Upper lobe of right lung (tissue), 1 donor: ENCODE measurements at regions not wholly inside any gene's neighbourhood (a gene's known extent, or its start where the extent isn't known, plus 50 kb on each side); places are given as distances from the start of the nearest gene placed in this dataset.
"Not testable (repeated sequence)": the region's sequence is repeated elsewhere in the genome, so short reads cannot be mapped to it uniquely, and the experiment has no call there.

Source experiments
- ATAC-seq: fragments of 200-7000 bp; cut with Tn5 transposase; one replicate; pipeline ENCODE4 v1.9.1; 2020; ENCODE audit warnings: mild to moderate bottlenecking, moderate library complexity
- DNase-seq: peaks from one replicate; pipeline ENCODE4 v3.0.0-alpha.2; 2020
- H3K27ac ChIP-seq: fragments of 200-600 bp; one replicate; pipeline ENCODE4 v1.8.0; 2022
- H3K27me3 ChIP-seq: fragments of 200-600 bp; one replicate; pipeline ENCODE4 v1.8.0; 2022; ENCODE audit warnings: mild to moderate bottlenecking
- H3K36me3 ChIP-seq: fragments of 200-600 bp; one replicate; pipeline ENCODE4 v1.8.0; 2022
- H3K4me1 ChIP-seq: fragments of 200-600 bp; one replicate; pipeline ENCODE4 v1.8.0; 2022
- H3K4me3 ChIP-seq: fragments of 200-600 bp; one replicate; pipeline ENCODE4 v1.8.0; 2022; ENCODE audit warnings: mild to moderate bottlenecking
- H3K9me3 ChIP-seq: fragments of 200-600 bp; one replicate; pipeline ENCODE4 v1.8.0; 2022
- CTCF ChIP-seq: fragments of 200-600 bp; IDR thresholded peaks from one replicate; pipeline ENCODE4 v1.8.0; 2022; ENCODE audit warnings: antibody characterized with exemption
- intact Hi-C: fragments of 100-400 bp; cut with DNase I; formaldehyde crosslinking; loops from one replicate; pipeline ENCODE4 v1.11.0; 2022
- donor health status: DM: no; HTN: yes; CAD: no; lungs with severe emphysema.

- ATAC-seq = no peak
- no peak for DNase-seq
- Histone ChIP-seq H3K27me3 (no peaks in the 10 kb centered on the region), H3K9me3 (peaks cover 8% of the 10 kb centered on the region), H3K4me3 (no peak overlapping the region), H3K36me3 (no peaks in the 10 kb centered on the region), H3K27ac (no peak overlapping the region), H3K4me1 (no peaks in the 10 kb centered on the region)
- intact Hi-C loops = no loop called here
- TF ChIP-seq CTCF = no peak
These were observed 266.1 kb downstream of the MTERF1 start for GRCh38 chr7:91614431-91614830.

- Histone ChIP-seq H3K36me3 (no peaks in the 10 kb centered on the region), H3K4me3 (no peak overlapping the region), H3K27me3 (no peaks in the 10 kb centered on the region), H3K9me3 (no peaks in the 10 kb centered on the region), H3K4me1 (no peaks in the 10 kb centered on the region), H3K27ac (no peak overlapping the region)
- intact Hi-C loops = no loop called here
- no peak for TF ChIP-seq CTCF
- DNase-seq (no peak), ATAC-seq (no peak)
These were observed 261.4 kb downstream of the MTERF1 start for GRCh38 chr7:91618776-91619765.

DNA sequence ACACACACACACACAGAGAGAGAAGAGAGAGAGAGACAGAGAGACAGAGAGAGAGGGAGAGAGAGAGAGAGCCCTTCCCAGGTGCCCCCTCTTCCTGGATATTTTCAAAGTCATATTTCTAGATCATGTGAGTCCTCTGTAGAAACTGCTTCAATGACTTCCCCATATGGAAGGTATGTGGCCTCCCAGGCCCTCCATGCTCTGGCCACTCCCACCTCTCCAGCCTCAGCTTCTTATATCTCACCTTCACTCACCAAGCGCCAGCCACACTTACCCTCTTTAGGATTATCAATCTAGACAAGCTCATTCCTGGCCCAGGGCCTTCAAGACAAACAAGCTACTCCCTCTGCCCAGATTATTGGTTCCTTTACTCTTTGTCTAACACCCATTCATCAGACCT lies 259.7 kb downstream of the MTERF1 start:
- ATAC-seq = no peak
- H3K36me3 ChIP-seq = no peaks in the 10 kb centered on the region
- no peaks in the 10 kb centered on the region for H3K27me3 ChIP-seq
- DNase-seq = no peak
- intact Hi-C loops = no loop called here
- H3K4me3 ChIP-seq = no peak overlapping the region
- H3K4me1 ChIP-seq = no peaks in the 10 kb centered on the region
- H3K27ac ChIP-seq = no peak overlapping the region
- no peak for TF ChIP-seq CTCF
- no peaks in the 10 kb centered on the region for H3K9me3 ChIP-seq

DNA sequence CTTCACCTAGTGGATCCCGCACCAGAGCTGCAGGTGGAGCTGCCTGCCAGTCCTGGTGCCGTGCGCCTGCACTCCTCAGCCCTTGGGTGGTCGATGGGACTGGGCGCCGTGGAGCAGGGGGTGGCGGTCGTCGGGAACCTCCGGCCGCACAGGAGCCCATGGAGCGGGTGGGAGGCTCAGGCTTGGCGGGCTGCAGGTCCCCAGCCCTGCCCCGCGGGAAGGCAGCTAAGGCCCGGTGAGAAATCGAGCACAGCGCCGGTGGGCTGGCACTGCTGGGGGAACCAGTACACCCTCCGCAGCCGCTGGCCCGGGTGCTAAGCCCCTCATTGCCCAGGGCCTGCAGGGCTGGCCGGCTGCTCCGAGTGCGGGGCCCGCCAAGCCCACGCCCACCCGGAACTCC lies 253.2 kb downstream of the MTERF1 start:
- H3K4me1 ChIP-seq, H3K9me3 ChIP-seq, intact Hi-C loops, DNase-seq, H3K36me3 ChIP-seq, ATAC-seq, H3K27ac ChIP-seq, H3K27me3 ChIP-seq, H3K4me3 ChIP-seq: not testable (repeated sequence)

GRCh38 chr7:91628742-91629141 lies 251.8 kb downstream of the MTERF1 start:
- no peaks in the 10 kb centered on the region for H3K36me3 ChIP-seq
- no peak overlapping the region for H3K27ac ChIP-seq
- ATAC-seq = no peak
- no peaks in the 10 kb centered on the region for H3K27me3 ChIP-seq
- H3K4me3 ChIP-seq = no peak overlapping the region
- intact Hi-C loops = no loop called here
- H3K9me3 ChIP-seq = no peaks in the 10 kb centered on the region
- no peak for DNase-seq
- H3K4me1 ChIP-seq = no peaks in the 10 kb centered on the region
- TF ChIP-seq CTCF = no peak

- H3K4me1 ChIP-seq = no peaks in the 10 kb centered on the region
- TF ChIP-seq CTCF = no peak
- intact Hi-C loops = no loop called here
- H3K9me3 ChIP-seq = no peaks in the 10 kb centered on the region
- DNase-seq (no peak), ATAC-seq (no peak)
- H3K27ac ChIP-seq = no peak overlapping the region
- H3K4me3 ChIP-seq = no peak overlapping the region
- no peaks in the 10 kb centered on the region for H3K27me3 ChIP-seq
- H3K36me3 ChIP-seq = no peaks in the 10 kb centered on the region
These were observed 249.7 kb downstream of the MTERF1 start for GRCh38 chr7:91630581-91631380.
